Panc1 (cell line): ENCODE measurements at regions not wholly inside any gene's neighbourhood (a gene's known extent, or its start where the extent isn't known, plus 50 kb on each side); places are given as distances from the start of the nearest gene placed in this dataset.

Experiments used
- ATAC-seq: fragments of 200-7000 bp; cut with Tn5 transposase; 2 replicates; pipeline ENCODE4 v1.9.1; 2020; ENCODE audit warnings: mild to moderate bottlenecking, moderate library complexity
- BruUV-seq: library from RNA; stranded (reverse); fragments of 400-500 nt; replicated peaks from 2 replicates; lab custom pipeline; 2021; lab: Mats Ljungman, UMichigan
- CTCF ChIA-PET: fragments of 300-600 bp; sonication (Branson Sonifier 250); formaldehyde crosslinking; loops from one replicate; lab custom pipeline; 2022; ENCODE audit warnings: antibody characterized with exemption; lab: Charles Lee
- POLR2A ChIA-PET: fragments of 300-600 bp; sonication (Branson Sonifier 250); formaldehyde crosslinking; loops from one replicate; lab custom pipeline; 2022; ENCODE audit warnings: antibody characterized with exemption; lab: Charles Lee
- DNase-seq: peaks from one replicate; pipeline ENCODE4 v3.0.0-alpha.2; 2010; ENCODE audit warnings: low read depth, low spot score
- H3K27ac ChIP-seq: 2 replicates; pipeline ENCODE4 v1.5.1; 2011; ENCODE audit warnings: mild to moderate bottlenecking, low read length, inconsistent platforms
- H3K27me3 ChIP-seq: fragments of 200-500 bp; sonication (Bioruptor generic); 2 replicates; pipeline ENCODE4 v1.6.0; 2014; ENCODE audit warnings: low read length, inconsistent platforms; ENCODE audit not compliant: control insufficient read depth, insufficient read depth
- H3K36me3 ChIP-seq: fragments of 200-500 bp; sonication (Bioruptor generic); 2 replicates; pipeline ENCODE4 v1.5.1; 2014; ENCODE audit warnings: inconsistent platforms, mild to moderate bottlenecking, low read length, moderate library complexity; ENCODE audit not compliant: control insufficient read depth, insufficient read depth
- H3K4me1 ChIP-seq: 2 replicates; pipeline ENCODE4 v1.5.1; 2011; ENCODE audit warnings: inconsistent platforms, mild to moderate bottlenecking, low read length, moderate library complexity; ENCODE audit not compliant: control insufficient read depth, insufficient read depth
- H3K4me3 ChIP-seq, 2 experiments: 2 replicates each; pipeline ENCODE4 v1.5.1; 2011 to 2012; ENCODE audit warnings: low read depth in 2 of 2, low read length in 2 of 2, mild to moderate bottlenecking in 2 of 2, inconsistent platforms in 1 of 2, moderate library complexity in 1 of 2
- H3K9me3 ChIP-seq: fragments of 200-500 bp; sonication (Bioruptor generic); 2 replicates; pipeline ENCODE4 v1.5.1; 2014; ENCODE audit warnings: low read depth, mild to moderate bottlenecking, inconsistent platforms, low read length, moderate library complexity; ENCODE audit not compliant: control insufficient read depth, insufficient read depth
- POLR2AphosphoS5 ChIP-seq: IDR thresholded peaks from 2 replicates; pipeline ENCODE4 v1.6.1; 2012; ENCODE audit warnings: mild to moderate bottlenecking, low read depth, low read length, moderate library complexity
- SIN3A ChIP-seq: IDR thresholded peaks from 2 replicates; pipeline ENCODE4 v1.6.1; 2012; ENCODE audit warnings: low read depth, mild to moderate bottlenecking, low read length, moderate library complexity, borderline replicate concordance; ENCODE audit not compliant: insufficient read depth
- TCF7L2 ChIP-seq: IDR thresholded peaks from 2 replicates; pipeline ENCODE4 v1.6.1; 2011; ENCODE audit warnings: mild to moderate bottlenecking, low read depth, low read length, inconsistent platforms
- in situ Hi-C: cut with HindIII; loops from 2 replicates; pipeline ENCODE4 v1.10.0; 2016; ENCODE audit warnings: low sequenced_read_pairs, low pct_unique_long_range_greater_than_20kb
- intact Hi-C: fragments of 100-400 bp; cut with micrococcal nuclease; formaldehyde crosslinking; loops from one replicate; pipeline ENCODE4 v1.10.0; 2022; ENCODE audit not compliant: unreplicated experiment
- TF ChIP-seq, protein P1 (sequence below): fragments of 450-650 bp; IDR thresholded peaks from 2 replicates; pipeline ENCODE4 v1.5.1; 2017; ENCODE audit warnings: mild to moderate bottlenecking
- TF ChIP-seq, protein P2 (sequence below), 2 experiments: IDR thresholded peaks; 2 replicates each; pipeline ENCODE4 v1.6.1; 2011 to 2012; ENCODE audit warnings: low read depth in 2 of 2, control low read depth in 1 of 2, low read length in 1 of 2, mild to moderate bottlenecking in 1 of 2, moderate library complexity in 1 of 2; ENCODE audit not compliant: insufficient read depth in 1 of 2

DNA sequence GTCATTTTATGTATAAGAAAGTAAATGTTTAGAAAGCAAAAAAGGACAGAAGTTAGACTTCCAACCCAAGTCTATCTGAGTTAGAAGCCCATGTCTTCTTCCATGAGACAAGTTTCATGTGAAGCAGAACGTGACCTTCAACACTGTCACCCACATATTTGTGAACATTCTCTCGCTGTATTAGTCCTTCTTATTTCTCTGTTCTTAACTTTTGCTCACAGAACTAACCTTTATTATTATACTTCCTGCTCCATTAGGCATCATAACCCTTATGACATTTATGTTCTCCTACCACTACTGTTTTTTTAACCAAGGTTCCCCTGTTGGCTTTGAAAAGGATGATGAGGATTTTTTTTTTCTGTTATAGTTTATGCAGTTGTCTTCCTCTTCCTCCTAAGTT is 238.8 kb downstream of the ZNF608 start:
- ATAC-seq (no peak), DNase-seq (no peak)
- POLR2A ChIA-PET: no interaction called here
- H3K27ac ChIP-seq: no peak overlapping the region; the same call in 1 of the 2 replicates
- intact Hi-C loops (no loop called here), in situ Hi-C loops (no loop called here)
- H3K4me1 ChIP-seq: no peaks in the 10 kb centered on the region
- H3K36me3 ChIP-seq: no peaks in the 10 kb centered on the region
- CTCF ChIA-PET: no interaction called here
- no TSS peak for BruUV-seq
- H3K9me3 ChIP-seq: no peaks in the 10 kb centered on the region
- H3K27me3 ChIP-seq: no peaks in the 10 kb centered on the region
- no peak for TF ChIP-seq SIN3A
- TF ChIP-seq, protein P1, sequence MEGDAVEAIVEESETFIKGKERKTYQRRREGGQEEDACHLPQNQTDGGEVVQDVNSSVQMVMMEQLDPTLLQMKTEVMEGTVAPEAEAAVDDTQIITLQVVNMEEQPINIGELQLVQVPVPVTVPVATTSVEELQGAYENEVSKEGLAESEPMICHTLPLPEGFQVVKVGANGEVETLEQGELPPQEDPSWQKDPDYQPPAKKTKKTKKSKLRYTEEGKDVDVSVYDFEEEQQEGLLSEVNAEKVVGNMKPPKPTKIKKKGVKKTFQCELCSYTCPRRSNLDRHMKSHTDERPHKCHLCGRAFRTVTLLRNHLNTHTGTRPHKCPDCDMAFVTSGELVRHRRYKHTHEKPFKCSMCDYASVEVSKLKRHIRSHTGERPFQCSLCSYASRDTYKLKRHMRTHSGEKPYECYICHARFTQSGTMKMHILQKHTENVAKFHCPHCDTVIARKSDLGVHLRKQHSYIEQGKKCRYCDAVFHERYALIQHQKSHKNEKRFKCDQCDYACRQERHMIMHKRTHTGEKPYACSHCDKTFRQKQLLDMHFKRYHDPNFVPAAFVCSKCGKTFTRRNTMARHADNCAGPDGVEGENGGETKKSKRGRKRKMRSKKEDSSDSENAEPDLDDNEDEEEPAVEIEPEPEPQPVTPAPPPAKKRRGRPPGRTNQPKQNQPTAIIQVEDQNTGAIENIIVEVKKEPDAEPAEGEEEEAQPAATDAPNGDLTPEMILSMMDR: no peak
- TF ChIP-seq, protein P2, sequence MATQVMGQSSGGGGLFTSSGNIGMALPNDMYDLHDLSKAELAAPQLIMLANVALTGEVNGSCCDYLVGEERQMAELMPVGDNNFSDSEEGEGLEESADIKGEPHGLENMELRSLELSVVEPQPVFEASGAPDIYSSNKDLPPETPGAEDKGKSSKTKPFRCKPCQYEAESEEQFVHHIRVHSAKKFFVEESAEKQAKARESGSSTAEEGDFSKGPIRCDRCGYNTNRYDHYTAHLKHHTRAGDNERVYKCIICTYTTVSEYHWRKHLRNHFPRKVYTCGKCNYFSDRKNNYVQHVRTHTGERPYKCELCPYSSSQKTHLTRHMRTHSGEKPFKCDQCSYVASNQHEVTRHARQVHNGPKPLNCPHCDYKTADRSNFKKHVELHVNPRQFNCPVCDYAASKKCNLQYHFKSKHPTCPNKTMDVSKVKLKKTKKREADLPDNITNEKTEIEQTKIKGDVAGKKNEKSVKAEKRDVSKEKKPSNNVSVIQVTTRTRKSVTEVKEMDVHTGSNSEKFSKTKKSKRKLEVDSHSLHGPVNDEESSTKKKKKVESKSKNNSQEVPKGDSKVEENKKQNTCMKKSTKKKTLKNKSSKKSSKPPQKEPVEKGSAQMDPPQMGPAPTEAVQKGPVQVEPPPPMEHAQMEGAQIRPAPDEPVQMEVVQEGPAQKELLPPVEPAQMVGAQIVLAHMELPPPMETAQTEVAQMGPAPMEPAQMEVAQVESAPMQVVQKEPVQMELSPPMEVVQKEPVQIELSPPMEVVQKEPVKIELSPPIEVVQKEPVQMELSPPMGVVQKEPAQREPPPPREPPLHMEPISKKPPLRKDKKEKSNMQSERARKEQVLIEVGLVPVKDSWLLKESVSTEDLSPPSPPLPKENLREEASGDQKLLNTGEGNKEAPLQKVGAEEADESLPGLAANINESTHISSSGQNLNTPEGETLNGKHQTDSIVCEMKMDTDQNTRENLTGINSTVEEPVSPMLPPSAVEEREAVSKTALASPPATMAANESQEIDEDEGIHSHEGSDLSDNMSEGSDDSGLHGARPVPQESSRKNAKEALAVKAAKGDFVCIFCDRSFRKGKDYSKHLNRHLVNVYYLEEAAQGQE (IDR thresholded peaks at IDR 0.05; ENCODE audit: insufficient read depth in 1 of 2, low read depth in 2 of 2, low read length in 1 of 2): no peak
- no peak for TF ChIP-seq TCF7L2
- TF ChIP-seq POLR2AphosphoS5: no peak
- no peak overlapping the region for H3K4me3 ChIP-seq

DNA sequence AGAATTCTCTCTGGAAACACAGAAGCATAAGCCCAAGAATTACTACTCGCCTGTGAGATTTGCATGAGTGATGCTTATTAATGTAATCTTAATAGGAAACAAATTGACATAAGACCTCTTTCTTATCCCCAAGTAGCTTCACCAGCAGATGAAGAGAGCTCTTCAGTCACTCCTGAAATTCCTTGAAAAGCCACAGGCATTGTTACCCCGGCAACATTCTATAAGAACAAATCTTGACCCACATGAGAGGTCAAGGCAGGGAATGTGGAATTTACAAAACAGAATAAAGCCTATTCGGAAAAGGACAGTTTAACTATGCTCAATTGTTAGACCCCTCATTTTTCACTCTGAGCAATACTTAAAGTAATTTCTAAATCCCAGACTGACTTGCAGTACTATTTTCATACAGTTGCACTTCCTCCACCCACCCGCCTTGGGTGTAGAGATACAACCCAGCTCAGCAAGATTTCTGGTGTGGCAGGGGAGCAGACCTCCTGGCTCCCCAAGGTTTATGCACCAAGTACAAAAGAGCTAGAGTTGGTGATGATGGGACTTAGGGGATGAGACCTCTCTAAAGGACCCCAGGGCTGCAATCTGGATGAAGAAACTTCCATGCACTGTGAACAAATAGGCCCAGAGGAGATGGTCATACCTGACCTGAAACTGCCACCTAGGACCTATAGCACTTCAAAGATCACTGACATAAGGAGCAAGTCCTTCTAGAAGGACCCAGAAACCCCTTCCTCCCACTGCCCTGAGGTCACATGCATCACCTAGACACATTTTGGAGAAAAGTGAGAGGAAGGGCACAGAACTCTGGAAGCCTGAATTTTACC is 242.1 kb downstream of the ZNF608 start:
- ATAC-seq (no peak), DNase-seq (no peak)
- no peaks in the 10 kb centered on the region for H3K4me1 ChIP-seq
- no peaks in the 10 kb centered on the region for H3K27me3 ChIP-seq
- H3K4me3 ChIP-seq: no peak overlapping the region
- no peaks in the 10 kb centered on the region for H3K36me3 ChIP-seq
- no TSS peak for BruUV-seq
- TF ChIP-seq, protein P1: no peak
- TF ChIP-seq TCF7L2 (no peak), SIN3A (no peak), POLR2AphosphoS5 (no peak)
- TF ChIP-seq, protein P2 (IDR thresholded peaks at IDR 0.05; ENCODE audit: insufficient read depth in 1 of 2, low read depth in 2 of 2, low read length in 1 of 2): no peak
- intact Hi-C loops (no loop called here), in situ Hi-C loops (no loop called here)
- H3K9me3 ChIP-seq: no peaks in the 10 kb centered on the region
- POLR2A ChIA-PET: no interaction called here
- CTCF ChIA-PET: no interaction called here
- H3K27ac ChIP-seq: peak overlapping the region; percentile 23; the same call in 1 of the 2 replicates
